Fibroblast of skin of left biceps (primary cell): ENCODE measurements at regions not wholly inside any gene's neighbourhood (a gene's known extent, or its start where the extent isn't known, plus 50 kb on each side); places are given as distances from the start of the nearest gene placed in this dataset.
"Not testable (repeated sequence)": the region's sequence is repeated elsewhere in the genome, so short reads cannot be mapped to it uniquely, and the experiment has no call there.

Source experiments
- DNase-seq, 2 experiments: peaks; one replicate each; pipeline ENCODE4 v3.0.0-alpha.2; 2013; ENCODE audit warnings: low read depth in 2 of 2

GRCh38 chr2:66174491-66174890, 260.4 kb upstream of the MEIS1 start:
- no peak for DNase-seq

DNA sequence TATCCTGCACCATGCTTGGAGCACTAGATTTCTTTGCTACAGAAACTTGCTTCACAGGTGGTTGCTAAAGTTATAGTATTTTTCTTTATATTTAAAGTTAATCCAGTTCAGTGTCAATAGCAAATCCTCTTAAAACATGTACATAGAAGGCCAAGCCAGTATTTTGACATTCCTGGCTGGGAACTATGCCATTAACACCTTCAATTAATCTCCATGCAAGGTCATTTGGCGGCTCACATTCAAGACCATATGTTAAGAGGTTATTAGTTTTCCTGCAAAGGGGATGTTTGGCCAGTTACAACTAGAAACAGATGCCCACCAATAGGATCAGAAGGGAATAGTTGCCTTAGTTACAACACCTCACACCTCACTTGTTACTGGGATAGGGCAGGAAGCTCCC, 261.3 kb upstream of the MEIS1 start:
- no peak for DNase-seq

GRCh38 chr2:66171530-66171929, 263.4 kb upstream of the MEIS1 start:
- no peak for DNase-seq

GRCh38 chr2:66170744-66171330, 264.1 kb upstream of the MEIS1 start:
- no peak for DNase-seq

- DNase-seq: no peak
Measured at GRCh38 chr2:66169076-66169475, 265.8 kb upstream of the MEIS1 start.

GRCh38 chr2:66164470-66164869, 270.5 kb upstream of the MEIS1 start:
- DNase-seq: no peak

DNA sequence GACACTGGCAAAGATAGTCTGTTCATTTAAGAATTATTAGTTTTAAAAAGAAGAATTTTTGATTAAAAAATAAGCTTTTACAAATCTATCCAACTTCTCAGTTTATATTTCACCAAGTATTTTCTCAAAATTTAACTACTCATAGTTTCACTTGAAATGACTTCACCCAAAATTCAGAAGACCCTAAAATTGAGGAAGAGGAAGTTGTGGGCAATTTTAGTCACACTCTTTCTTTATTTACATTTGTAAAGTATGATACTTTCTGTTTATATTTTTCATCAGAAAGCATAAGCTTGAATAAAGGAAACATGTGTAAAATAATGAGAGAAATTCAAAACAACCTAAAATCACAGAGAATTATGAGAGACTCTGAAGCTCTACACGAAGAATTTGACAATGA, 278.8 kb upstream of the MEIS1 start:
- DNase-seq: no peak

- no peak for DNase-seq
Measured at GRCh38 chr2:66153941-66154340, 281.0 kb upstream of the MEIS1 start.

DNA sequence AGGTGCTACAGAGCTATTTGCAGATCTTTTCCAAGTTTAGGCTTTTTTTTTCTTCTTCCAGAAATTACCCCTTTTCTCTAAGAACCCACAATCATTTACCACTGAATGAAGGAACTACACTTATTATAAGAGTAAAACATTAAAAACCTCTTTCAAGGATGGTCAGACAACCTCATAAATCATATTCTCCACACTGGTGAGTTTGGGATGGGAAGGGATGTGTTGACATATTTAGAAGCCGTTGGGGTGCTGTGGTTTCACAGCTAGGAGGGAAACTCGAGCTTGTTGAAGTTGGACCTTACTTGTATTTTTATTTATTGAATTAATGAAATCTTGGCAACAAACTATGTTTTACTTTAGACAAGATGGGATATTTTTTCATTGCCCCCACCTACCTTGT, 289.4 kb upstream of the MEIS1 start:
- no peak for DNase-seq

- not testable (repeated sequence) for DNase-seq
Measured at GRCh38 chr2:66144324-66144723, 290.6 kb upstream of the MEIS1 start.

GRCh38 chr2:66137606-66138130, 297.3 kb upstream of the MEIS1 start:
- no peak for DNase-seq

- DNase-seq: no peak
Measured at GRCh38 chr2:66134138-66134701, 300.7 kb upstream of the MEIS1 start.

- no peak for DNase-seq
Measured at GRCh38 chr2:66127656-66128055, 307.3 kb upstream of the MEIS1 start.

GRCh38 chr2:66127061-66127460, 307.9 kb upstream of the MEIS1 start:
- no peak for DNase-seq

- no peak for DNase-seq
Measured at GRCh38 chr2:66125951-66126350, 309.0 kb upstream of the MEIS1 start.

DNA sequence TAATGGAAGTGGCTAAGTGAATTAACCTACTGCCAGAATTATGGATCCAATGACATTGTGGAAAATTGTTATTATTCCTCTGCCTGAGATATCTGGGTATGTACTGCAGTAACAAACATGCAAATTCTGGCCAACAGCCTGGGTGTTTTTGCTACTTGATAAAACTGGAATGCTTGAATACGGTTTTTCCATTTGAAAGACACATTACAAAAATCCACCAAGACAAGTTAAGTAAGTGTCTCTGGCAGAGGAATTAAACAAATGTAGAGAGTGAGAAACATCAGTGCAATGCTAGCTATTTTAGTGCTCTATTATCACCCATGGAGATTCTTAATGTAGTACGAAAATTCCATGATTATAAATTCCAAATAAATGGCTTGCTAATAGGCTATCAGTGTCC, 312.4 kb upstream of the MEIS1 start:
- DNase-seq: no peak

DNA sequence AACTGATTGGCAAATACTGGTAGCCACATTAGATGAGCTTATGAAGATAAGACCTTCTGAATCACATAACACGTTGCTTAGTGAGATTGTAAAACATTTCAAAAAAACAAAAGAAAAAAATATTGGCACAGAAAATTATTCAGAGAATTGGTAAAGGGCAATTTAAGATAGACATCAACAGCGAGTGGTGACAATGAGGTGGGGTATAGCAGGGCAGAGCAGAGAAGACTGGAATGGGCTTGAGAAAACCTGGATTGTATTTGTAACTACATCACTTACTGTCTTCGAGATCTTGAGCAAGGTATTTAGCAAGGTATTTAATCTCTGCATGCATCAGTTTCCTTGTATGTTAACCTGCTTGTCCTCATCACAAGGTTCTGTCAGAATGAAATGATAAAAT, 313.0 kb upstream of the MEIS1 start:
- DNase-seq: no peak

DNA sequence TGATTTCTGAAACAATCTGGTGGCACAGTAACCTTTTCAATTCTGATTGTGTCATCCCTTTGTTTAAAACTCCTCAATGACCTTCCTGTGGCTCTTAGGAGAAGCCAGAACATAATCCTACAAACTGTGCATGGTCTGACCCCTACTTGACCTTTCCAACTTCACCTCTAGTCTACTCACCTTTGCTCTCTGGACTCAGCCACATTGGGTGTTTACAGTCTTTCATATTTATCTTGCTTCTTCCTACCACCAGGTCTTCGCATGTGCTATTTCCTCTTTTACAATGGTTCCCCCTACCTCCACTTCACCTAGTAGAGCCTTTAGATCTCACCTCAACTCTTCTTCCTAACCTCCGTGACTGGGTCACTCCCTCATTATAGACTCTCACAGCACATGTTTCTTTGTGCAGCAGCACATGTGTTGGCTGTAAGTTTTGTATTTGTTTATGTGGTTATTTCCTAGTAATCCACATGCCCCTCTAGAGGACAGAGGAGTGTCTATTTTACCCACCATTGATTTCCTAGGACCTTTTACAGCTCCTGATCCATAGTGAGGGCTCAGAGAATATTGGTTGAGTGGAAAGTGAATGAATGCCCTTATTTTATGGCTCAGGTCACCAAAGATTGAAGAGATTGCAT, 320.8 kb upstream of the MEIS1 start:
- DNase-seq: no peak

GRCh38 chr2:66111706-66112105, 323.2 kb upstream of the MEIS1 start:
- no peak for DNase-seq

- no peak for DNase-seq
Measured at GRCh38 chr2:66110608-66111007, 324.3 kb upstream of the MEIS1 start.

- no peak for DNase-seq
Measured at GRCh38 chr2:66110086-66110485, 324.8 kb upstream of the MEIS1 start.

GRCh38 chr2:66109419-66109818, 325.5 kb upstream of the MEIS1 start:
- no peak for DNase-seq

GRCh38 chr2:66105066-66105753, 329.7 kb upstream of the MEIS1 start:
- no peak for DNase-seq
